Mucosa of stomach (tissue), 1 donor: ENCODE measurements at regions not wholly inside any gene's neighbourhood (a gene's known extent, or its start where the extent isn't known, plus 50 kb on each side); places are given as distances from the start of the nearest gene placed in this dataset.

Experiments
- H3K27me3 ChIP-seq: one replicate; pipeline ENCODE4 v1.7.0; 2013; ENCODE audit warnings: mild to moderate bottlenecking, low read length; ENCODE audit not compliant: control insufficient read depth, insufficient read depth
- H3K36me3 ChIP-seq: one replicate; pipeline ENCODE4 v1.7.0; 2013; ENCODE audit warnings: low read length; ENCODE audit not compliant: control insufficient read depth, insufficient read depth
- H3K4me1 ChIP-seq: one replicate; pipeline ENCODE4 v1.7.0; 2013; ENCODE audit warnings: mild to moderate bottlenecking, low read length; ENCODE audit not compliant: control insufficient read depth, insufficient read depth
- H3K4me3 ChIP-seq: one replicate; pipeline ENCODE4 v1.7.0; 2013; ENCODE audit warnings: low read length
- H3K9ac ChIP-seq: one replicate; pipeline ENCODE4 v1.7.0; 2013; ENCODE audit warnings: mild to moderate bottlenecking, low read length, moderate library complexity
- H3K9me3 ChIP-seq: one replicate; pipeline ENCODE4 v1.7.0; 2013; ENCODE audit warnings: mild to moderate bottlenecking, low read length, moderate library complexity; ENCODE audit not compliant: control insufficient read depth
- donor health status: Pancreatic carcinoma.

DNA sequence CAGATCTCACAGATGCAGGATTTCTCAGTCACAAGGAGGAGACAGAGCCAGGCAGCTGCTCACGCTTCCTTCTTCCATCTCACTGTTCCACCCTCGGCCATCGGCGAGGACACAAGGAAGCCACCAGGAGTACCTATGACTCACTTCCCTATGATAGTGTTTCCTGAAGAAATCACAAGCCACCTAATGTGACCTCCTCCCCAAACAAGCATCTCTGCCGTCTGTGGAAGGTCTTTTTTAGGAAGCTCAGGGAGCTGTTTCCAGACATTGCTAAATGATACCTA, 672.7 kb downstream of the TBC1D22A start:
- H3K9ac ChIP-seq = no peak overlapping the region

DNA sequence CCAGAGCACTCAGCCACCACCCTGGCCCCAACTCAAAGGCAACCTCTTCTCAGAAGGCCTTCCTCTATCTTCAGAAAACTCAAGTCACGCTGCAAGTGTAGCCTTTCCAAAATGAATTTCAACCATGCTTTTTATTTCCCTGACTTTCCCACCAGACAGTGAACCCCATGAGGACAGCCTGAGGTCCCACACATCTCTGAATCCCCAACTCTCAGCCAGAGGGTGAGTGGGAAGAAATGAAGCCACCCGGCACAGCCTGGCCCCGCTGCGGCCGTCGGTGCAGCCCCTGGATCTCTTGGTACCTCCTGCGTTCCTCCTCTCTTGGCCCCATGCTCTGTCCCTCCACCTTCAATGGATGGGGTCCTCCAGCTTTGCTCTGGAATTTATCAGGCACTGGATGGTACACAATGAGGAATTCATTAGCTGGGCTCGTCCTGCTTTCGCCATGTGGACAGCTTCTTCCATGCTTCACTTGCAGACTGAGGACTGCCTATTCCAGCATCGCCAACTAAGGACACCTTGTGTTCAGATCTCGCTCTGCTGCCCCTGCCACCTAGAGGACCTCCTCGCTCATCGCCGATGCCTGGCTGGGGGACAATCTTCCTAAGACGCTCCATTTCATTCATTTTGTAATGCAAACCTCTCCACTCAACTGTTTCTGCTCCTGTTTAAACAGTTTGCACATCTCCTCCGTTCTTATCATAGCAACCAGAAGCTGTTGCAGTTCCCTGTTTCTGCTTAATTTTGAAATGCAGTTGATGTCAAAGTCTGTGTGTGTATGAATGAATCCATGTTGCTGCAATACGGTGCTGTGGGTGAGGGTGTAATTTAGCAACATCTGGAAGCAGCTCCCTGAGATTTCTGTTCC, 672.1 kb downstream of the TBC1D22A start:
- no peak overlapping the region for H3K9ac ChIP-seq
- no peaks in the 10 kb centered on the region for H3K36me3 ChIP-seq
- no peak overlapping the region for H3K4me3 ChIP-seq
- no peaks in the 10 kb centered on the region for H3K27me3 ChIP-seq
- H3K9me3 ChIP-seq = no peaks in the 10 kb centered on the region
- H3K4me1 ChIP-seq = no peaks in the 10 kb centered on the region

More for the DNA sequence above, 672.7 kb downstream of the TBC1D22A start:
- no peaks in the 10 kb centered on the region for H3K36me3 ChIP-seq
- H3K4me1 ChIP-seq = no peaks in the 10 kb centered on the region
- H3K9me3 ChIP-seq = no peaks in the 10 kb centered on the region
- no peak overlapping the region for H3K4me3 ChIP-seq
- H3K27me3 ChIP-seq = no peaks in the 10 kb centered on the region

DNA sequence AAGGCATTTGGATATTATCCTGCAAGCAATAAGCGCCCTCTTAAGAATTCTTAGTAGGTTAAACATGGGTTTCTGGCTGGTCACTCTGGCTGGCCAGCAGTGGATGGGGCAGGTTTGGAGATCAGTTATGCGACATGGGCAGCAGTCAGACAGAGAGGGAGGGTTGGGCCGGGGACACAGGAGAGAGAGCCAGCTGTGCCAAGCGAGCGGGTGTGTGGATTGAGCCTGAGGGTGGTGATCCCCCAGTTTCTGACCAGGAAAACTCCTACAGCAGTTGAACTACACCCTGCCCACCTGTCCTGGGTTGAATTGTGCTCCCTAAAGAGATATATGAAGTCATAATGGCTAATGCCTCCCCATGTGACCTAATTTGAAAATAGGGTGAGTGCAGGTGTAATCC, 671.2 kb downstream of the TBC1D22A start:
- Histone ChIP-seq H3K27me3 (no peaks in the 10 kb centered on the region), H3K36me3 (no peaks in the 10 kb centered on the region), H3K9ac (no peak overlapping the region), H3K4me1 (no peaks in the 10 kb centered on the region), H3K9me3 (no peaks in the 10 kb centered on the region), H3K4me3 (no peak overlapping the region)

DNA sequence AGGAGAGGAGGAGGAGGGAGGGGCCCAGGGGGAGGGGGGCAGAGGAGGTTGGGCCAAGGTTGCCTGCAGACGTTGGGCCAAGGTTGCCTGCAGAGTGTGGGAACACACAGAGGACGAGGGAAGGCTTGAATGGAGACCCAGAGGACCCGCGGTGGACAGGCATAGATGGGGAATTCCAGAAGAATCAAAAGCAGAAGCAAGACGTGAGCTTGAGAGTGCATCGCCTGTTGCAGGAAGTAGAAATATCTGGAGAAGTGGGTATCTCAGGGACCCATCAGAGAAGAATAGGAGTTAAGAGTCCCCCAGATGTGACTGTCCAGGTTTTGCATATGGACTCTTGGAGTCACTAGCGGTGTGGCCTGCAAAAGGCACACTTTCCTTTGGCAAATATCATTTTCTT, 670.2 kb downstream of the TBC1D22A start:
- no peaks in the 10 kb centered on the region for H3K9me3 ChIP-seq

DNA sequence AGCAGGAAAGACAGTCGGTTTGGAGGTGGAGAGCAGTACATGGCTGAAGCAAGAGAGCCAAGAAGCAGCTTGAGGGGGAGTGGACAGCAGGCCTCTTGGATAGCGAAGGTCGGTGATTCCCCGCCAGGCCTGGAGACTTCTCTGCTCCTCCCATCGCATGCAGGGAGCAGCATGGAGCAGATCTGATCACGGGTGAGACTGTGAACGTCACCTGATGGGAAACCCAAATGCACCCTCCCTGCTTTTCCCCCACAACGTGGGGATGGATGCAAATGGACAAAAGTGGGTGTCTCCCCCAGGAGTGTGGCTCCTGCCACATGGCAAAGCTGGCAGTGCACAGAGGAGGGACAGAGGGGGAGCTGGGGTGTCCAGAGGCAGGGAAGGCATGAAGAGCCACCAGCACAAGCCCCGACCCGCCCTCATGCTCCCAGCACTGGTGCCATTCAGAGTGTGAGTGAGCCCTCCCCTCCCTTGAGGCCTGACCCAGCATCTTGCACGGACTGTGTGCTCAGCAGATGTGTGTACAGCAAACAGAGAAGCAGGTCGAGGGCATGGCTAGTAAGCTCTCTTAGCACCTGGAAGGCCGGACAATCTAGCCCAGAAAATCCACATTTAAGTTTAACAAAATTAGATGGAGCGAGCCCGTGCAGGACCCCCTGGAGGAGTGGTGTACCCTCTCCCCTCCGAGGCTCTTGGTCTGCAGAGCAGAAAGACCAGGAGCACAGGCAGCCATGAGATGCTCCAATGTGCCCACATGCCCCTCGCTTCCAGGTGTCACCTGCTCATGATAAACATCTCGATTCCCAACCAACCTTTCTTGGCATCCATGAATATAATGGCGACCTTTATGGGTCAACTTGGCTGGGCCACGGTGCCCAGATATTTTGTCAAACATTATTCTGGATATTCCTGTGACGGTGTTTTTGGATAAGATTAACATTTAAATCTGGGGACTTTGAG, 661.7 kb downstream of the TBC1D22A start:
- no peaks in the 10 kb centered on the region for H3K36me3 ChIP-seq
- H3K9me3 ChIP-seq = no peaks in the 10 kb centered on the region
- no peak overlapping the region for H3K9ac ChIP-seq
- no peaks in the 10 kb centered on the region for H3K27me3 ChIP-seq
- no peak overlapping the region for H3K4me3 ChIP-seq
- no peaks in the 10 kb centered on the region for H3K4me1 ChIP-seq

More for the DNA sequence above, 670.2 kb downstream of the TBC1D22A start:
- Histone ChIP-seq H3K36me3 (no peaks in the 10 kb centered on the region), H3K27me3 (no peaks in the 10 kb centered on the region), H3K4me3 (no peak overlapping the region), H3K9ac (no peak overlapping the region), H3K4me1 (no peaks in the 10 kb centered on the region)

DNA sequence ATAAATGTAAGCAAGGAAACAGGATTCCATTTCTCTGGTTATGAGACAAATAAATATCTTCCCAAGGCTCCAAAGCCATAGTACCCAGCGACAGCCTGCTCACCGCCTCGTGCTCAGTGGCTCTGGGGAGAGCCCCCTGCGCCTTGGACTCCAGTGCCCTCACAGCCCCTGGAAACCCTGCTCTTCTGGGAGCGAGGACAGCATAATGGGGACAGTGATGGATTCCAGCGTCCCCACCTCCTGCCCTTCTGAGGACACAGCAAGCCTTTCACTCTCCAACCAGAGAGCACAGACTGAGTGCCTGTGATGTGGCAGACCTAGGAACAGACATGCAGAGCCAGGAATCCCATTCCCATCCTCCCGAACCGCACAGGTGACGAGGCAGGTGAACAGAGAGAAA, 660.8 kb downstream of the TBC1D22A start:
- H3K9me3 ChIP-seq = no peaks in the 10 kb centered on the region
- H3K36me3 ChIP-seq = no peaks in the 10 kb centered on the region
- no peaks in the 10 kb centered on the region for H3K27me3 ChIP-seq
- H3K4me1 ChIP-seq = no peaks in the 10 kb centered on the region
- no peak overlapping the region for H3K9ac ChIP-seq
- no peak overlapping the region for H3K4me3 ChIP-seq

DNA sequence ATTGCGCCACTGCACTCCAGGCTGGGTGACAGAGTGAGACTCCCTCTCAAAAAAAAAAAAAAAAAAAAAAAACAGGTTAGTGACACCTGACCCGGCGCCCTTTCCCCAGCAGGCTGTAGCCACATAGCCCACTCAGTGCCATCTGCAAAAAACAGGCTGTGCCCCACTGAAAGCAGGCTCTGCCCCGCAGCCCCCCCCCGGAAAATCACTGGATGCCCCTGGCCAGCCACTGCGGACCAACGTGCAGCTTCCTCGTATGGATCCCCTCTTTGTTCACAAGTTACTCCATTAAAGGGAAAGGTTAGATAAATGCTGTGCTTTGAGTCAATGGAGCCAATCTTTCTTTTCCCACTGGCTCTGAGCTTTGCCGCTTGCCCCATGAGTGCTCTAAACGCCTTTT, 660.3 kb downstream of the TBC1D22A start:
- Histone ChIP-seq H3K4me1 (no peaks in the 10 kb centered on the region), H3K9ac (no peak overlapping the region), H3K36me3 (no peaks in the 10 kb centered on the region), H3K9me3 (no peaks in the 10 kb centered on the region), H3K4me3 (no peak overlapping the region), H3K27me3 (no peaks in the 10 kb centered on the region)

DNA sequence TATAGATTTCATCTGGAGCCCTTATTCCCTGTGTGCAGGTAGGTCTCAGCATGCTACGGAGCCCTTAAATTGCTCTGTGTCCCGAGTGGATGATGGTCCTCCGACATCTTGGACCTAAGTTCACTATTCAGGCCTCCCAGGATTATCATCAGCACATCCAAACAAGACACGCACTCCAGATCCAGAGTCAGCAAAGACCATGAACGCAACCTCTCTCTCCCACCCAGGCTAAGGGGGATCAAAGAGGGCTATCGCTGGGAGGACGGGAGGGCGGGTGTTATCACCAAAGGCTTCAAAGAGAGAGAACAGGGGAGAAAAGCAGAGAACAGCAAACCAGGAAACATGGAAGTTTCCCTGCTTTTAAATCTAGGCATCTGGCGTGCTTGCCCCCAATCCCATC, 659.4 kb downstream of the TBC1D22A start:
- no peak overlapping the region for H3K9ac ChIP-seq
- H3K4me1 ChIP-seq = no peaks in the 10 kb centered on the region
- no peaks in the 10 kb centered on the region for H3K9me3 ChIP-seq
- no peaks in the 10 kb centered on the region for H3K27me3 ChIP-seq
- H3K4me3 ChIP-seq = no peak overlapping the region
- H3K36me3 ChIP-seq = no peaks in the 10 kb centered on the region

DNA sequence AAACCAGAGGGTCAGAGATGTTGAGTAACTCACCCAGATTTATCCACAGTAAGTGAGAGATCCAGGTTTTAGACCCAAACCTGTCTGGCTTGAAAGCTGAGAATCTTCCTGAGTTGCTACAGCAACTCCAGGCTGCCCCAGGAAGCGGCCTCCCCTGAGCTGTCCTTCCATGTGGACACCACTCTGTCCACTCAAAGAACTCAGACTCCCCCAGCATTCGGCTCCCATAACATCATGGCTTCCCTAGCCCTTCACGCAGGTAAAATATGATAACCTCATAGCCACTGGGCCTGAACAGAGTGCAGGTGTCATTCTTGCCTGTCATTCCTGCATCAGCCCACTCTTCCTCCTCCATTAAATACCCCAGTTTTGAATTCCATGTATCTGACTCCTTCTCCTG, 657.8 kb downstream of the TBC1D22A start:
- no peaks in the 10 kb centered on the region for H3K36me3 ChIP-seq
- H3K9me3 ChIP-seq = no peaks in the 10 kb centered on the region
- H3K9ac ChIP-seq = no peak overlapping the region
- no peaks in the 10 kb centered on the region for H3K4me1 ChIP-seq
- no peaks in the 10 kb centered on the region for H3K27me3 ChIP-seq
- H3K4me3 ChIP-seq = no peak overlapping the region

DNA sequence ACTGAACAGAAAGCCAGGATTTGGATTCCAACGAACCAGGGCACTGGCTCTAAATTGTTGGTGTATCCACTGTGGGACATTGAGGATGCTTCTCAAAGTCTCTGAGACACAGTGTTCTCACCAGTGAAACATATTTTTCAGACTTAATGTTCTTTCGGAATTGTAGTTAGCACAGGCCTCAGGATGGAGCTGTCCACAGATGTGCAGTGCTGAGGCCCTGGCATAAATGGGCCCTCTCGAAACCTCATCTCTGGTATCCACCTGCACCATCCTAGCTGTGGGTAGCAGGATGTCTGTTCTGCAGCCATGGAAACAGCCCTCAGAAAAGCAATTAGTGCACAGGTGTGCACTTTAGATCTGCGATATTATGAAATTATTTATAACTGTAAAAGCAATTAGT, 656.8 kb downstream of the TBC1D22A start:
- no peaks in the 10 kb centered on the region for H3K27me3 ChIP-seq
- no peaks in the 10 kb centered on the region for H3K9me3 ChIP-seq
- no peaks in the 10 kb centered on the region for H3K4me1 ChIP-seq
- no peaks in the 10 kb centered on the region for H3K36me3 ChIP-seq
- no peak overlapping the region for H3K9ac ChIP-seq
- H3K4me3 ChIP-seq = no peak overlapping the region

DNA sequence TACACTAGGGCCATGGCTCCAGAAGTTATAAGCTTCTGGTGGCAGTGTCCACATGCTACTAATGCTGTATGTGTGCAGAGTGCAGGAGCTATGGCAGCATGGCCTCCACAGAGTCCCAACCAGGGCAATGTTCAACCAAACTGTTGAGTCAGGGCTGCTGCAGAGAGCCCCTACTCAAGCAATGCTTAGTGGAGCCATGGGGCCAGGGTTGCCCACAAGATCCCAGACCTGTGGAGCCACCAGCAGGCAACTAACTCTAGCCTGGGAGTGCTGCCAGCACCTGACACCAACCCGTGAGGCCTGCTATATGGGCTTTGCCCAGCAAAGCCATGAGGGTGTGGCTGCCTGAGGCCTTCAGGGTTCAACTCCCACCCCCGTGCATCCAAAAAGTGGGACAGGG, 655.2 kb downstream of the TBC1D22A start:
- Histone ChIP-seq H3K9me3 (no peaks in the 10 kb centered on the region), H3K36me3 (no peaks in the 10 kb centered on the region), H3K9ac (no peak overlapping the region), H3K4me3 (no peak overlapping the region), H3K27me3 (no peaks in the 10 kb centered on the region), H3K4me1 (no peaks in the 10 kb centered on the region)

DNA sequence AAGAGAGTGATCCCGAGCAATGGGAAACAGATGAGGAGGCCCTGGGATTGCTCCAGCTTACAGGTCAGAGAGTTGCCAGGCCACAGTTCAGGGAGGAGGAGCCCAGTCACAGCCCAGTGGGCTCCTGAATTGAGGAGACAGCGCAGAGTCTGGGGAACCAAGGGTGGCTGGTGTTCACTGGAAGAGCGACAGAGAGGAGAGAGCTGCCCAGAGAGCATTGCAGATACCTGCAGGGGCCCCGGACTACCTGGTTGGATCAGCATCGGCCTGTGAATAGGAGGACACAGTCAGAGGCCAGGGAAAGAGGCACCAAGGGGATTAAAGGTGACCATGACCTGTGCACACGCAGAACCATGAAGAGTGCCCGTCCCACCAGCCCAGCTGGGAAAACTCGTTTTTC, 648.6 kb downstream of the TBC1D22A start:
- Histone ChIP-seq H3K27me3 (no peaks in the 10 kb centered on the region), H3K4me3 (no peak overlapping the region), H3K9me3 (no peaks in the 10 kb centered on the region), H3K36me3 (no peaks in the 10 kb centered on the region), H3K9ac (no peak overlapping the region), H3K4me1 (no peaks in the 10 kb centered on the region)
